GM21619 (cell line): ENCODE measurements at regions not wholly inside any gene's neighbourhood (a gene's known extent, or its start where the extent isn't known, plus 50 kb on each side); places are given as distances from the start of the nearest gene placed in this dataset.
A peak's percentile ranks its signal among the peaks of the same experiment; 100 is the strongest.

Experiments
- ATAC-seq: cut with Tn5 transposase; IDR thresholded peaks from one replicate; pipeline ENCODE4 v1.9.1; 2021; ENCODE audit not compliant: unreplicated experiment

DNA sequence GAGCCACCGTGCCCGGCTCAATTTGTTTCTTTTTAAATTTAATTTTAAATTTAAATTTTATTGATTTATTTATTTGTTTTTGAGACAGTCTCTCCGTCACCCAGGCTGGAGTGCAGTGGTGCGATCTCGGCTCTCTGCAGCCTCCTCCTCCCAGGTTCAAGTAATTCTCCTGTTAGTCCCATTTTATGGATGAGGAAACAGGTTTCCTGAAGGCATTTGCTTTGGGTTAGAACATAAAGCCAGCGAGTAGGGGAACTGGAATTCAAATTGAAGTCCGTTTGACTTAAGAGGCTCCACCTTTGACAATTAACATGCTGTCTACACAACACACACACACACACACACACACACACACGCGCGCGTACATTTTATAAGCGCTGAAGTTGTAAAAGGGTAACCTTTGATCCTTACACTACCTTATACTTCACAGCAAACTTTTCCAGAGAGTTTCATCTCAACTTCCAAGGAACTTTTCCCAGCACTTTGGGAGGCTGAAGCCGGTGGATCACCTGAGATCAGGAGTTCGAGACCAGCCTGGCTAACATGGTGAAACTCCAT is 232.0 kb downstream of the BCAS1 start:
- ATAC-seq: no peak

DNA sequence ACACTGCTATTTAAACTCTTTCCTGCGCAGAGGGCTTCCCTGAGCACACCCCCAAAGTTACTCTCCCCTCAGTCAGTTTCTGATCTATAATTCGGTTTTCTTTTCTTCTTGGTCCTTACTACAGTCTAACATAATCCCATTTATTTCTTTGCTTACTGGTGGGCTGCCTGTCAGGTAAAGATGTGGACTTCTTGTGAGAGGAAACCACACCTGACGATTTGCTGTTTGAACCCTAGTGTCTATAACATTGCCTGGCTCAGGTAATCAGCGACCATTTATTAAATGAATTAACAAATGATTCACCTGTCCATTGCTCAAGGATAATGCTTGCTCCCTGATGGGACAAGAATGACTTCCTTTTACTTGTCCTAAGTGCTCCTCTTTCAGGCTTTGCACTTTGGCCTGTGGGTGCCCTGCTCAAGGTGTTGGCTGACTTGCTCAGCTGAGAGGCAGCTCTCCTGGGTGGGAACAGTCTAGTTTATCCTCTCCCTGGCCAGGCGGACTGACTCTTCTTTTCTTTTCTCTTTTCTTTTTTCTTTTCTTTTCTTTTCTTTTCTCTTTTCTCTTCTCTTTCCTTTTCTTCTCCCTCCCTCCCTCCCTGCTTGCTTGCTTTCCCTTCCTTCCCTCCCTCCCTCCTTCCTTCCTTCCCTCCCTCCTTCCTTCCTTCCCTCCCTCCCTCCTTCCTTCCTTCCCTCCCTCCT is 233.1 kb downstream of the BCAS1 start:
- no peak for ATAC-seq

DNA sequence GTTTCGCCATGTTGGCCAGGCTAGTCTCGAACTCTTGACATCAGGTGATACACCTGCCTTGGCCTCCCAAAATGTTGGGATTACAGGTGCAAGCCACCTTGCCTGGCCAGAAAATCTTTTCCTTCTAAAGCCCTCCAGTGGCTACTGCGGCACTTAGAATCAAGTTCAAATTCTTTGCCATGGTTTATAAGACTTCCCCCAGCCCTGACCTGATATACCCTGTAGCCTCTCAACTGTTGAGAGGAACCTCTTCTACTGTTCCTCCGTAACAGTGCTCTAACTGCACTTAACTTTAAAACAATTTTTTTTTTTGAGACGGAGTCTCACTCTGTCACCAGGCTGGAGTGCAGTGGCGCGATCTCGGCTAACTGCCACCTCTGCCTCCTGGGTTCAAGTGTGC is 235.6 kb downstream of the BCAS1 start:
- ATAC-seq: no peak

DNA sequence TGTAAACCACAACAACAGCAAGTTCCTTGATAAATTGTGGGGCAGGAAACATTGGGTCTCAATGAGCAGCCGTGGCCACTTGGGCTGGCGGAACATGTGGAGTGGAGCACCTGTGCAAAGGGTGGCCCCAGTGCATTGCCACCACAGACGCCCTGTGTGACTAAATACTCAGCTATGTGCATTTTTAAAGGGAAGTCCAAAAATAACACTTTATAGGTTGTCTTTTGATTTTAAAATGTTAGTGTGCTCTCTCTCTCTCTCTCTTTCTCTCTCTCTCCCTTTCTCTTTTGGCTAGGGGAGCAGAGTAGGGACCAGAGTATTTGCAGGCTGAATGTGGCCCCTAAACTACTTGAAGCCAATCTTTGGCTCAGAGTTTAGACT is 236.3 kb downstream of the BCAS1 start:
- ATAC-seq: no peak

DNA sequence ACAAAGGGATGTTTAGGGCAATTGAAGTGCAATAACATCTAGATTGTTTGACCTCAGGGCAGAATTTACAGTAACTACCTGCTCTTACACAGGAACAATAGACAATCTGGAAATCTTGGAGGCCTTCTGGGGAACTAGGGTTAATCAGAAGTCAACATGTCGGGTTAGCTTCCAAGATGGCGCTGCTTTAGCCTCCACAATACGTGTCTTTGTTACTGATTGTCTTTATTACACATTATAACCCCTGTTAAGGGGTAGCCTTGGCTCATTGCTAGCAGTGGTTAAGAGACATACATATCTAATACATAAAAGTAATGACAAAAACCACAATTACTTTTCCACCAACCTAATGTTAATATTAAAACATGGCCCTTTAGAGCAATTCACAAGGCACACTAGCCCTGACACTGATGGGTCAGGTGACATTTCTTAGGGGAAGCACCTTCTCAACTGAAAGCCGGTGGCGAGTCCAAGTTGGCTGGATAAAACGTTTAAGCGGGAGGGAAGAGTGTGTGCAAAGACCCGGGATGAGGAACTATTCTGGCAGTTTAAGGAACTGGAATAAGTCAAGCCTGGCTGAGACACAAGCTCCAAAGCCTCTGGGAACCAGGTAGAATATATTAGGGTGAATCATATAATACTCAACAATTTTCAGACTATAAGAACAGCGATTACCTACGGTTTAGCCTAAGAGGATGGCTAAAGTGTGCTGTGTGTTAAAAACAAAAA is 236.9 kb downstream of the BCAS1 start:
- no peak for ATAC-seq

DNA sequence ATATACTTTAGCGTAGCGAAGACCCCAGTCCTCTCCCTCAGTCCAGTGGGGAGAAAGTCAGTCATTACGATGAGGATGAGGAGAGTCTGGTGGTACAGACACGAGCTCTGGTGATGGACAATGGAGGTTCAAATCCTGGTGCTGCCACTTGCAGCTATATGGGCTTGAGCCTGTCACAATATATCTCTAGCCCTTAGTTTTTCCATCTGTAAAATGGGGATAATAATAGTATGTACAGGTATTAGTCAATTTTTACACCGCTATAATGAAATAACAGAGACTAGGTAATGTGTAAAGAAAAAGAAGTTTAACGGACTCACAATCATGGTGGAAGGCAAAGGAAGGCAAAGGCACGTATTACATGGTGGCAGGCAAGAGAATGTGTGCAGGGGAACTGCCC is 237.9 kb downstream of the BCAS1 start:
- ATAC-seq: no peak

DNA sequence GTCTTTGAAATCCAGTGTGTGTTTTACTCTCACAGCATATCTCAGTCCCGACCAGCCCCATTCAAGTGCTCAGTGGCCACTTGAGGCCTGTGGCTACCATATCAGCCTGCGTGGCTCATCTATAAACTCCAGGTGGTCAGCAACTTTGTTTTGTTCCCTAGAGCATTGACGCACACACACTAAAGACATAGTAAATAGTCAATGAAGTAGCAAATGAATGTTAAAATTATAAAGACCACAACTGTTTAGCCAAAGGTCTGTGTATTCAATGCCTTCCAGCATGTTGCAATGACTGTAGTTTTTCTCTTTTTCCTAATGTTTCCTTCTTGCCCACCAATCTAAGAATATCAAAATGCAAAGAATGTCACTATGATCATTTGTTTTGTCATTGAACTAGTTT is 238.2 kb upstream of the ZNF217 start:
- no peak for ATAC-seq

DNA sequence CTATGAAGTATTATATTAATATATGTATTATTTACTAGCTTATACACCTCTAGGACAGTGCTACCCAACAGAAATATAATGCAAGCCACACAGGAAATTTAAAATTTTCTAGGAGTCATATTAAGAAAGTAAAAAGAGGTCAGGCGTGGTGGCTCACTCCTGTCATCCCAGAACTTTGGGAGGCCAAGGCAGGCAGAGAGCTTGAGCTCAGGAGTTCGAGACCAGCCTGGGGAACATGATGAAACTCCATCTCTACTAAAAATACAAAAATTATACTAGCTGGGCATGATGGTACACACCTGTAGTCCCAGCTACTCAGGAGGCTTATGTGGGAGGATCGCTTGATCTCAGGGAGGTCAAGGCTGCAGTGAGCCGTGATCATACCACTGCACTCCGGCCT is 237.6 kb upstream of the ZNF217 start:
- no peak for ATAC-seq

DNA sequence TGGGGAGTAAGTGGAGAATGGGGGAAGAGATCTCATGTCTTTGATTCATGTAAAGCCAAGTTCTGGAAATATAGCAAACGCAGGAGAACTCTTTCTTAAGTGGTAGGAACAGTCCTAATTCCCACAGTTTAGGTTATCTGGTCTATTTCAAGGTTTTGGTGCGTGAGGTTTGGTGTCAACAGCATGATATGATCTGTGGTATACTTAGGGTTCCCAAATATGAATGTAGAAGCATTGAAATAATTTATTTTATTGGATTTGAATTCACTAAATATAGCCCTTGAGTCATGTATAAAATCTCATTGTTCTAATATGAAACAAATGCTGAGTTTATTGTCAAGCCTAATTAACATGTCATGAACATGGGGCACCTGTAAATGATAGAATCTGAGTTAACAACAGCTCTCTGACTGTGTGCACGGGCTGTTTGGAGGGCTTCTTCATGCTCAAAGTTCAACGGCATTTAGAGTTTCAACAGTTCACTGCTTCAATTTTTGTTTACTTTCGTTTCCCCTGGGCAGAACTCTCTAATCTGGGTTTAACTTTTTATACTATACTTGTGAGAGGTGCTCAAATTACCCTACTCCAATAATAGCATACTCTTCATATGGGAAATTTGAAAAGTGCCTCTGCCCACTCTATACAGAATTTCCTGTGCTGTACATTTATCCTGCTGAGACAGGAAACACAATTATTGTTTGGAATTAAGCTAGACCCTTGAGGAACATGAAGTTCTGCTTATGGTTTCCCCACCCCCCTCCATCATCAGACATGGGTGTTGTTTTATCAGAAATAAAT is 236.3 kb upstream of the ZNF217 start:
- ATAC-seq: no peak

DNA sequence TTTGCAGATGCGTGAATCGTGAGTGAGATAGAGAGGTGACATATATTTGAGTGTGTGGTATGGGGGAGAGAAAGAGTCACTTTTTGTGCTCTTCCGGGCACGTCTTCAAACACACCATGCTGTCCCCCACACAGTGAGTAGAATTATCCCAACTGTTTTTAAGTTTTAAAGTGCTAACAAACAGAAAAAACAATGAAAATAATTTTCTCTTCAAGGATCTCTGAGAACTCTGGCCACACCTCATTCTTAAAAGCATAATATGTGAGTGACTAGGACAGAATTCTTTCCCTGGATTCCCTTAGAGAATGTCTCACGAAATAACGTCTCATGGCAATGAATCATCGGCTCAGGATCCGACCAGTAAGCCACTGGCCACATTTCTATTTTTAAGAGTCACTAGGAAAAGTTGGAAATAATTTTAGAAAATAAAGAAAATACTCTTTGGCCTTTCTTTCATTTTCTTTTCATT is 235.7 kb upstream of the ZNF217 start:
- ATAC-seq: no peak

DNA sequence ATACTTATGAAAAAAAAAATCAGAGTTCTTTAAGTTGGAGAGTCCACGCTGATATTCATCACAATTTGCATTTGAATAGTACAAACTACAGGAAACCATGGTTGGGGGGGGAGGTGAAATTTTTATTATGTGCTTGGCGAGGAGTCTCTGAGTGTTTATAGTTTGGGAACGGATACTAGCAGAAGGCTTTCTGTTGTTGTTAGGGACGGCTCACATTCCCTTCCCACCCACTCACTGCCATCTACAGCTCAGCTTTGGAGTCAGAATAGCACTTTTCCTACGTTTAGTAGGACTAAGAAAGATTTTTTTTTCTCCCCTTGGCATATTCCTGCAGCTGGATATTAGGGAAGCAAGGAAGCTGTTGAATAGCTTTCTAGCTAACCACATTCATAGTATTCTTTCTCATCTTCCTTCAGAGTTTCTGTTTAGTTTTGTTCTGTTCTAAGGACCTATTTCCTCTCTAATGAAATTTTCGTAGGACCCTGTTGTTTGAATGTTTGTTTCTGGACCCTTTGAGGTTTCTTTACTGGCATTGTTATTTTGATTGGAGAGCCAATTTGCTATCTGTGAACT is 235.1 kb upstream of the ZNF217 start:
- no peak for ATAC-seq

DNA sequence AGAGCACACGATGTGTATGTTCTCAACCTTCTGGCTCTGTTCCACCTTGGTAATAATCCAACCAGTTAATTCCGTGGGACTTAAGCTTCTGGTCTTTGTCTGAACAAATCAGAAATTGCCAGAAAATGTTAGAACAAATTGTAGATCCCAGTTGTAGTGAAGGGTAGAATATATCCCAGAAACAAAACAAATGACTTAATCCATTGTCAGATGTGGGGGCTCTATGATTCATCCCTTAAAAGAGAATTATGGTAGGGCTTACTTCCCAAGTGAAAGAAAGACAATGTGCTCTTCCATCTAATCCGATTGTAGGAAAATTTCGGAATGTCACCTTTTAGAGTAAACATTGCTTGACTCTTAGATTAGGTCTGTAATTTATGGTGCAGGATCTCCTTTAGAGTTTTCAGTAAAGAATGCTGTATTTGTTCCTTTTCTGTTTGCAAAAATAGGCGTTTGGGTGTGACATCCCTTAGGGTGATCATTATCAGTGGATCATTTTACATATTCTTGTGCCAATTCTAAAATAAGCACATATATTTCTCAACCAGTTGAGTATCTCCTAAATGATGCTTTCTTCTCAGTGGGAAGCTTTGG is 234.5 kb upstream of the ZNF217 start:
- no peak for ATAC-seq

DNA sequence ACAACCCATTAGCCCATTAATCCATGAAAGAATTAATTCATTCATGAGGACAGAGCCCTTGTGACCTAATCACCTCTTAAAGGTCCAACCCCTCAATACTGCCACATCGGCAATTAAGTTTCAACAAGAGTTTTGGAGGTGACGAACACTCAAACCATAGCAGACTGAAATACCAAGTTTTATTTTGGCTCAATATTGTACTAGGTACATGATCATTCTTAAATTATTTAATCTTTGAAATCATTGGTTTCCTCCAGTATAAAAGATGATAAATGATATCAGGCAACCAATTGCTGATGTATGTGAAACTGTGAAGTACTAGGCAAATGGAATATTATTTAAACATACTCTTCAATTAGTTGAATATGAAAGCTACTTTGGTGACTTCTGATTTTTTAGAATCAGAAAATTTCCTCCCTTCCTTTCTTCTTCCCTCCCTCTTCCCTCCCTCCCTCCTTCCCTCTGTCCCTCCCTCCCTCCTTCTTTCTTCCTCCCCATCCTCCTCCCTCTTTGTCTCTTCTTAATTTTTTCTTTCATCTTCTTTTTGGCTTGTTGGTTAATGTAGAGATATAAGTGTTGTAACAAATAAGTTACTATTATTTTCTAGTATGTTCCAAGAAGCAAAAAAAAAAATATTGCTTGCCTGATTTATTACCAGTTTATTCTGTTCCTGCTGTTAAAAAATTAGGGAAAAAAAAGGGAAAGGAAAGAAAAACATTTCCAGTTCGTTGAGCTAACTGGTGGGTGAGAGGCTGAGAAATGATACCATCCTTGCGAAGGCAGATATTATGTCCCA is 233.9 kb upstream of the ZNF217 start:
- ATAC-seq: no peak

DNA sequence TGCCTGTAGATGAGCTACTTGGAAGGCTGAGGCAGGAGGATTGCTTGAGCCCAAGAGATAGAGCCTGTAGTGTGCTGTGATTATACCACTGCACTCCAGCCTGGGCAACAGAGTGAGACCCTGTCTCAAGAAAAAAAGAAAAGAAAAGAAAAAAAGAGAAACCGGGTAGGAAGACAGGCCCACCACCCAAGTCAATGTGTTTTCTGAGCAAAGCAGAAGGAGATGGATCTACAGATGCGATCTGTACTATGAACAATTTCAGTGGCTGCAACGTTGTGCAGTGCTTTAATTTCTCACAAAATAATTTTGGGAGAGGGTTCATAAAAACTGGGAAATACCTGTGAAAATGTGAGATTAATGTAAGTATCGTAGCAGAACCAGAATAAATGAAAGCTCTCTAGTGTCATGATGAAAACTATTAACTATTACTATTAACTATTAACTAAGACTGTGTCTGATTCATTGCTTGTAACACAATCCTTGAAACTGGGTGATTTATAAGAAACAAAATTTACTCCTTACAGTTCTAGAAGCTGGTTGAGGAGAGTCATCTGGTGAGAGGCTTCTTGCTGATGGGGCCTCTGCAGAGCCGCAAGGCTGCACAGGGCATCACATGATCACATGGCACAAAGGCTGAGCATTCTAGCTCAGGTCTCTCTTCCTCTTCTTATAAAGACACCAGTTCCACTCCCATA is 233.1 kb upstream of the ZNF217 start:
- peak; percentile 74 for ATAC-seq

DNA sequence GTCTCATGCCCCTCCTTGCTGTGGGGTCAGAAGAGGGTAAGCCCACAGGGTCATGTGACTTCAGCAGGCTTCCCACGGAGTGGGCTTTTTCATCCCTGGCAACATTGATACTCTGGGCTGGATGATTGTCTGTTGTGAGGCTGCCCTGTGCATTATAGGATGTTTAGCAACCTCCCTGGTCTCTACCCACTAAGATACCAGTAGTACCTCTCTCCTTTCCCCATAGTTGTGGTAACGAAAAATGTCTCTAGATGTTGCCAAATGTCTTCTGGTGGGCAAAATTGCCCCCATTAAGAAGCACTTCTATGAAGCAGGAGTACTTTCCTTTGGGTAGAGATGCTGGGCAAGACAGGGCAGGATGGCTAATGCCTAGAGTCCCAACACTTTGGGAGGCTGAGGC is 232.5 kb upstream of the ZNF217 start:
- no peak for ATAC-seq

DNA sequence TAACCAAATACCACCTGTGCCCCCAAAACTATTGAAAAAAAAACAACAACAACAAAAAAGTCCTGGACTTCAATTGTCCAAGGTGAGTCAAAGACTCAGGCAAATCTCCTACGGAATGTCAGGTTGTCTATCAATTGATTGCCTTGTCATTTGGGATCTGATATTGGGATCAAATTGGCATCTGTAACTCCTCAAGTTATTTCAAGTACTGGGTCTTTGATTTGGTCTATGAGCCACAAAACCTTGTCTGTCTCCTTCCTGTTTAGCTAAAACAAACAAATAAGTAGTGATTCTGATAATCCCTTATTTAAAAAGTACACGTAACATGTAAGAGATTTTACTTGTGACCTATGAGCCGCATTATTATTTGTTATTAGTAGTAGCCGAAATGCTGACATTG is 231.6 kb upstream of the ZNF217 start:
- no peak for ATAC-seq

DNA sequence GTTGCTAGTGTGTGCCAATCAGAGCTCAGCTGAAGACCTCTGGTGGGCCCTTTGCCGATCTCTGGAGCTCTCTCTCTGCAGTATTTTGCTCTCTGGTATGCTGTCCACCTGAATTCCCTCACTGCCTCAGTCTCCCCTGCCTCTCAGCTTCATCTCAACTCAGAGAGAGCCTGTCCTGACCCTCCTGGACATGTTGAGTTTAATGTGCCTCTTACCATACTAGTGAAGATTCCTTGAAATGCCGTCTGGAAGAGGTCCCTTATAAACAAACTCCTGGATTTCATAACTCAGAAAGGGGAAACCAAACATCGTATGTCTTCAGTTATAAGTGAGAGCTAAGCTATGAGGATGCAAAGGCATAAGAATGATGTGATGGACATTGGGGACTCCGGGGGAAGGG is 231.1 kb upstream of the ZNF217 start:
- no peak for ATAC-seq

DNA sequence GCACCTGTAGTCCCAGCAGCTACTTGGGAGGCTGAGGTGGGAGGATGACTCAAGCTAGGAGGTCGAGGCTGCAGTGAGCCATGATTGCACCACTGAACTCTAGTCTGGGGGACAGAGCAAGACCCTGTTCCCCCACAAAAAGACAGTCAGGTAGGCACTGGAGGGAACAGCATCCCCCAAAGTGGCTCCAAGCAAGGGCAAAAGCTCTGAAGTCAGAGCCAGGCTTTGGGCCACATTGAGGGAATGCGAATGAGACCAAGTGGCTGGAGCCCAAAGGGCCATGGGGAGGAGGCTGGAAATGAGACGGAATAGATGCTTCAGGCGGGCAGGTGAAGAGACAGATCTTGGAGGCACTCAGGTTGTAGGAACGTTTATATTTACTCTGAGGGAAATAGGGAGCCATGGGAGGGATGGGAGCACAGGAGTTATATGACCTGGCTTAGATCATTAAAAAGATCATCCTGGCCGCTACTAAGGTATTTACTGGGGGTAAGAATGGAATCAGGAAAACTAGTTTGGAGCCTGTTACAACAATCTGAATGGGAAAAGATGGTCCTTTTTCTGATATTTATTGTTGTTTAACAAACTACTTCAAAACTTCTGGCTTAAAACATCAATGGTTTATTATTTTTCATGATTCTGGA is 229.6 kb upstream of the ZNF217 start:
- ATAC-seq: no peak

DNA sequence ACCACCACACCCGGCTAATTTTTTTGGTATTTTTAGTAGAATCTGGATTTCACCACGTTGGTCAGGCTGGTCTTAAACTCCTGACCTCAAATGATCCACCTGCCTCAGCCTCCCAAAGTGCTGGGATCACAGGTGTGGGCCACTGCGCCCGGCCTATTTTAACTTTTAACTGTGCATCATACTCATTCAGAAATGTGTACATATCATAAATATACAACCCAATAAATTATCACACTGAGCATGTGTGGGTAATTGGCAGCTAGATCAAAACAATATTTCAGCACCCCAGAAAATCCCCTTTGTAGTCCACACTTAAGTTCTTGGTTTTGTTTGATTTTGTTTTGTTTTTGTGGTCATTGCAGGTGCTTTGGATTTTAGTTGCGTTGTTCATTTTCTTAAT is 228.9 kb upstream of the ZNF217 start:
- no peak for ATAC-seq
